ENCODE measurements at regions not wholly inside any gene's neighbourhood (a gene's known extent, or its start where the extent isn't known, plus 50 kb on each side); places are given as distances from the start of the nearest gene placed in this dataset.

- Histone ChIP-seq H3K23me2 (ENCODE audit: insufficient read length, low read depth, low read length, poor library complexity, severe bottlenecking) (no peaks in the 10 kb centered on the region), H3K27me3 (ENCODE audit: insufficient read depth, low read length) (no peaks in the 10 kb centered on the region), H3K9ac (ENCODE audit: extremely low read depth, insufficient read length, low read length) (no peak overlapping the region), H3K4me2 (ENCODE audit: insufficient read depth, insufficient read length, low read length) (no peak overlapping the region), H2BK20ac (ENCODE audit: low read depth, low read length, poor library complexity, severe bottlenecking) (no peak overlapping the region), H2BK15ac (ENCODE audit: low read depth, low read length) (no peak overlapping the region), H4K8ac (replicated peaks; ENCODE audit: insufficient read length, low read depth, low read length) (no peak overlapping the region), H3K4me1 (ENCODE audit: insufficient read depth, low read length) (peaks cover 3% of the 10 kb centered on the region; the same call in 1 of the 2 replicates), H2AK5ac (ENCODE audit: insufficient read length, low read length) (no peak overlapping the region), H4K91ac (ENCODE audit: insufficient read length, low read depth, low read length) (no peak overlapping the region), H3K79me2 (ENCODE audit: insufficient read depth, low read length) (no peaks in the 10 kb centered on the region), H3K56ac (ENCODE audit: insufficient read length, low read depth, low read length) (no peak overlapping the region), H3K79me1 (ENCODE audit: insufficient read depth, low read depth, low read length, poor library complexity, severe bottlenecking) (no peaks in the 10 kb centered on the region), H3K27ac (ENCODE audit: insufficient read length, low read depth, low read length) (no peak overlapping the region), H2BK120ac (ENCODE audit: low read depth, low read length, poor library complexity, severe bottlenecking) (no peak overlapping the region), H2BK12ac (ENCODE audit: insufficient read length, low read depth, low read length) (no peak overlapping the region), H4K5ac (ENCODE audit: insufficient read length, low read depth, low read length) (no peak overlapping the region), H3K9me3 (ENCODE audit: control insufficient read depth, low read depth, low read length) (no peaks in the 10 kb centered on the region), H3T11ph (ENCODE audit: low read length) (no peak overlapping the region), H2BK5ac (ENCODE audit: insufficient read length, low read length) (no peak overlapping the region), H3K18ac (ENCODE audit: insufficient read length, low read depth, low read length) (no peak overlapping the region), H3K14ac (ENCODE audit: insufficient read depth, low read length) (no peak overlapping the region), H4K20me1 (ENCODE audit: control insufficient read depth, insufficient read depth, insufficient read length) (no peaks in the 10 kb centered on the region), H3K23ac (ENCODE audit: insufficient read length, low read depth, low read length) (no peak overlapping the region), H2AFZ (ENCODE audit: low read length) (no peak overlapping the region), H3K4ac (ENCODE audit: low read depth, low read length) (no peak overlapping the region)
- no peaks in the 10 kb centered on the region for H3K36me3 Mint-ChIP-seq (ENCODE audit: insufficient read depth in 1 of 3, low read depth in 3 of 3)
- peaks cover 29 to 32% of the 10 kb centered on the region in 2 experiments for H3K4me1 Mint-ChIP-seq
- H3K27me3 Mint-ChIP-seq (ENCODE audit: low read depth): peaks cover 83% of the 10 kb centered on the region
- no peak overlapping the region for H3K4me3 Mint-ChIP-seq
- no peak for TF ChIP-seq CTCF (conservative IDR thresholded peaks at IDR 0.05)
- H3K27ac Mint-ChIP-seq: no peak overlapping the region; a peak in 1 of 7 replicates
- DNase-seq: no peak
- no peaks in the 10 kb centered on the region for H3K9me3 Mint-ChIP-seq
- no CpG with 5 or more reads among the region's 6 CpGs for WGBS (ENCODE audit: extremely low coverage, insufficient read length, low lambda C conversion rate)
These were observed 128.7 kb upstream of the GLI2 start for GRCh38 chr2:120606931-120607330.

Data from H9 (cell line).